ENCODE measurements at regions not wholly inside any gene's neighbourhood (a gene's known extent, or its start where the extent isn't known, plus 50 kb on each side); places are given as distances from the start of the nearest gene placed in this dataset.

DNA sequence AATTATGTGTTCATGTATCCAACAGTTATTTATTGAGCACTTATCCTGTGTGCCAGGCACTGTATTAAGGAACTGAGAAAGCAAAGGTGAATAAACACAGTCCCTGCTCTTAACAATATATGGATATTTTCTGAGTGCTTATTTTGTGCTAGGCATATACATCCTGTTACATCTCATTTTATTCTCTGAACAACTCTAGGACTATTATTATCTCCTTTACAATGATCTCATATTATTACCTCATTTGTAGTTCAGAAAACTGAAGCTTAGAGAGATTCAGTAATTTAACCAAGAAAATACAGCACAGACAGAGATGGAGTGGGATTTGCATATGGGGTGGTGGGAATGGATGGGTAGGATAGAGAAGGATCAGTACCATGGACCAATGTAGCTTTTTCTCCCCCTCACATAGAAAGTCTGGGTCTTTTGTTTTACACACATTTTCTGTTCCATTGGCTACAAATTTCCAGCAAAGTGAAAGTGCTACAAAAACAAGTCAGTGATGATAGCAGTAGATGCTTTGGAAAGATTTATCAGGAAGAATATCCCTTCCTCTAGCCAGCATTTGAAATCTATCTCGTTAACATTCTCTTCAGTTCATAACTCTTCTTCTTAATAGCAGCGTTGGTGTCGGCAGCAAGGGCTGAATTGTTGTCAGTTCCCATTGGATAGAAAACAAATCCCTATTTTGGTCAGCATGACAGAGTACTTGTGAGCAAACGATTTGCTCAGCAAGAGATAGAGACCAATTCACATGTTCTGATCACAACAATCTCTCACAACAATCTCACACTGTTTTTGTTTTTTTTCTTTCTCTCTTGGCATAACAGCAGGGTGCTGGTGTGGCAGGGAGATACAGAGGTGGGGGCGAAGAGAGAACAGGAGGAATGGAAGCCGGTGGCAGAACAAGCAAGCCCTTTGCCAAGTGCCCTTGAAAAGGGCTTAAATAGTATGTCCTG, 102.2 kb upstream of the KCTD1 start:
- no peak for DNase-seq
- H3K9me3 Mint-ChIP-seq = no peaks in the 10 kb centered on the region
- ATAC-seq = no peak
- H3K27me3 Mint-ChIP-seq = peaks cover 41 to 59% (median 52%) of the 10 kb centered on the region in 5 donors
- peaks cover 0 to 7% (median 3%) of the 10 kb centered on the region in 4 donors for H3K4me1 Mint-ChIP-seq
- H3K27ac Mint-ChIP-seq = no peak overlapping the region
- no peaks in the 10 kb centered on the region for H3K36me3 Mint-ChIP-seq
- peak overlapping the region in 1 of 10 donors; percentile 9 for H3K4me3 Mint-ChIP-seq
- POLR2A ChIA-PET = no interaction called here

DNA sequence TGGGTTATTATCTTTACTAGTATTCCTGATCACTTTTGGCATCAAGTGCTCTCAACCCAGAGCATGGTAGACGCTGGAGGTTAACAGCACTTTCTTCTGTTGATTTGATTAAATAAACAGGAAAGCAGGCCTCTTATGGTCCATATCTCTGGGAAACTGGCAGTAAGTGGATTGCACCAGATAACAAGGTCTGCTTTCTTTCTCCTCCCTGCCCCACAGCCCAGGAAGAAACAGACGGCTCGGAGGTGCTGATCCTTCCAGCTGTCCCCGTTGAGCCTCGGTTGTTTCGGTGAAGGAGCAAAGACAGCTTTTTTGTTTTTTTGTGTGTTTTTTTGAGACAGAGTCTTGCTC, 100.8 kb upstream of the KCTD1 start:
- POLR2A ChIA-PET = no interaction called here
- DNase-seq (no peak), ATAC-seq (no peak)
- Mint-ChIP-seq H3K4me3 (no peak overlapping the region), H3K9me3 (no peaks in the 10 kb centered on the region), H3K27me3 (peaks cover 29 to 50% (median 40%) of the 10 kb centered on the region in 5 donors), H3K27ac (no peak overlapping the region), H3K4me1 (peaks cover 0 to under 1% (median 0%) of the 10 kb centered on the region in 4 donors), H3K36me3 (no peaks in the 10 kb centered on the region)

DNA sequence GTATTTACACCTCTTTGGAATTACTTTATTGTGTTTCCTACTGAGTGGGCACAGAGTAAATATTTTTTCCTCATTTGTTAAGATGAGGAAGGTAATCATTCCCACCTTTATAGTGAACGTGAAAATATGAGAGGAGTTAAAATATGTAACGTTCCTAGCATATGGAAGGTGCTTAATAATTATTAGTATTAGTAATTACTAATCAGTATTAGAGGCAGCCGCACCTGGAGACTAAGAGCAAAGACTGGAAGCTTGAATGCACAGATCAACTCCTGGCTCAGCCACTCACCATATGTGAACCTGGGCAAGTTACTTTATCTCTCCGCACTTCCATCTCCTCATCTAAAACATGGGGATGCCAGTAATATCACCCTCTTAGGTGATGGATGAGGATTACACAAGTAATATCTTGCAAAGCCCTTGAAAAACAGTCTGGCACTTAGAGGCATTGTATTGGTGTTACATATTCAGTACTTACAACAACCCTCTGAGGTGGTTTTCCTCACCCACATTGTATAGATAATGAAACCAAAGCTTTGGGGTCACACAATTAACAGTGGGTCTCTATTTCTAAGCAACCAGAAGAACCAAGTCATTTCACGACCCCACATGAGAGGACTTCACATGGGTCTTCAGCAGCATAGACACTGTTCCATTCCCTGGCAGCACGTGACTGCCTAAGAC, 100.3 kb upstream of the KCTD1 start:
- H3K27ac Mint-ChIP-seq = no peak overlapping the region
- H3K27me3 Mint-ChIP-seq = peaks cover 30 to 50% (median 38%) of the 10 kb centered on the region in 5 donors
- ATAC-seq (no peak), DNase-seq (no peak)
- H3K36me3 Mint-ChIP-seq = no peaks in the 10 kb centered on the region
- no peak overlapping the region for H3K4me3 Mint-ChIP-seq
- no peaks in the 10 kb centered on the region for H3K9me3 Mint-ChIP-seq
- peaks cover 0 to 3% (median 0%) of the 10 kb centered on the region in 4 donors for H3K4me1 Mint-ChIP-seq
- POLR2A ChIA-PET = no interaction called here

DNA sequence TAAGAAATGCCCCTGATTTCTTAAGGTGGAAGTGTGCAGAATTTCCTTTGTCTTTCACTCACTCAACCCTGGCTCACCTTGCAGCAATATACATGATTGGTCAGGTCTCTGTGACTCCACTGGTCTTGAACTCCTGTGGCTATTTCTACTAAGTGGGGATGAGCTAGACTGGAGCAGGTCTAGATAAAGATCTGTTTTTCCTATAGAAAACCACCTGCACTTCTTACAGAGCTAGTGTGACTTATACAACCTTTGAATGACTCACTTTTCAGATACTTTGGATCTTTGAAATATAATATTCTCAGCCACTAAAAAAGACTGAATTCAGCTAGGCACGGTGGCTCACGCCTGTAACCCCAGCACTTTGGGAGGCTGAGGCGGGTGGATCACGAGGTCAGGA, 98.5 kb upstream of the KCTD1 start:
- Mint-ChIP-seq H3K36me3 (no peaks in the 10 kb centered on the region), H3K4me1 (peaks cover 0 to 3% (median 0%) of the 10 kb centered on the region in 4 donors), H3K27ac (no peak overlapping the region), H3K27me3 (peaks cover 20 to 48% (median 25%) of the 10 kb centered on the region in 5 donors), H3K4me3 (no peak overlapping the region), H3K9me3 (peaks cover 0 to 2% (median 0%) of the 10 kb centered on the region in 9 donors)
- DNase-seq (no peak), ATAC-seq (no peak)
- POLR2A ChIA-PET = interaction anchor here (1.0 kb wide), 1 partner anchor 19 kb away, joined by 4 read pairs; no protein-coding TSS in a partner anchor

DNA sequence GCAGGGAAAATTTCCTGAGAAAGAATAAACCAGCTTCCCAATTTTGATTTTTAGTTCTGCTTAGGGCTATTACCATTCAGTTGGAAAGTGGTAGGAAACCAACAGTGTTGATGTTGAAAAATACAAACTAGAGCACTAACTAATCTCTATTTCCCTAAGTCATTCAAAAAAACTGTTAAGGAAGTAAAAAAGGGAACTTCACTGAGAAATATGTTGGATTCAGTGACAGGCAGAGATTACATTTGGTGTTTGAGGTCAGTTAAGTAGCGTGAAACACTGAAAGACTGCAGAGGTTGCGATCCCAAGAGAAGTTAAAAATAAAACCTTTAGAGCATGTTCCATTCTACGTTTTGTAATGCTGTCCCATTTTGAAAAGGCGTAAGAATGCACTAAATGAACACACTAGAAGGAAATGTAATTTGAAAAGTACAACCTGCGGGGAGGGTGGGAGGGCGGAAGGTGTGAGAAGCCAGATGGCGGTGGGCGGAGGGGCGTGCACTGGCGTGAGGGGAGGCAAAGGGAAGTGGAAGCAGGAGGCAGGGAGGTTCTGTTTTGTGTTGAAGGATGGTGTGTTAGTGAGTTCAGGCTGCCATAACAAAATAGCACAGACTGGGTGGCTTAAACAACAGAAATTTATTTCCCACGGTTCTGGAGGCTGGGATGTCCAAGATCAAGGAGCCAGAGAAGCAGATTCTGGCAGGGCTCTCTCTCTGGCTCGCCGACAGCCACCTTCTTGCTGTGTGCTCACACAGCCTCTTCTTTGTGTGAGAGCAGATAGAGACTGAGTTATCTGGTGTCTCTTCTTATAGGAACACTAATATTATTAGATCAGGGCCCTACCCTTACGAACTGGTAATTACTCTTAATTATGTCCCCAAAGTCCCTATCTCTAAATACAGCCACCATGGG, 94.3 kb upstream of the KCTD1 start:
- no peak overlapping the region for H3K4me3 Mint-ChIP-seq
- POLR2A ChIA-PET = no interaction called here
- H3K27ac Mint-ChIP-seq = peak overlapping the region in 1 of 10 donors; percentile 6
- no peak for DNase-seq
- no peak for ATAC-seq
- peaks cover 6 to 31% (median 12%) of the 10 kb centered on the region in 5 donors for H3K27me3 Mint-ChIP-seq
- H3K9me3 Mint-ChIP-seq = peaks cover 0 to 2% (median 0%) of the 10 kb centered on the region in 9 donors
- H3K36me3 Mint-ChIP-seq = no peaks in the 10 kb centered on the region
- peaks cover 0 to 3% (median 0%) of the 10 kb centered on the region in 4 donors for H3K4me1 Mint-ChIP-seq

DNA sequence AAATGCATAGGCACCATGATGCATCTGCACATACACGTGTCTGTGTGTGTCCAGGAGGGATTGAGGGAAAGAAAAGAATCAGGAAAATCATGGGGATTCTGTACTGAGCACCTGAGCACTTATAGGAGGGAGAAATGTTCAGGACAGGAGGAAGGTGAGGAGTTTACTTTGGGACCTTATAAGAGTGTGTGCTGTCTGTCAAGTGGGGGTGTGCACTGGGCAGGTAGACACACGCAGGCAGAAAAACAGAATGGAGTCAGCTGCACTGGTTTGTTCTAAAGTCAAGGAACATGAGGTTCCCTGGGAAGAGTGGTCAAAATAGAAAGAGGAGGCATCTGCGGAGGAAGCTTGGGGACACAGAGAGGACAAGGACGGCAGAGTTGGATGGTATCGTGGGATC, 92.2 kb upstream of the KCTD1 start:
- Mint-ChIP-seq H3K9me3 (peaks cover 0 to 2% (median 0%) of the 10 kb centered on the region in 9 donors), H3K4me3 (no peak overlapping the region), H3K27me3 (peaks cover 8 to 31% (median 11%) of the 10 kb centered on the region in 5 donors), H3K27ac (no peak overlapping the region), H3K36me3 (no peaks in the 10 kb centered on the region), H3K4me1 (peaks cover 0 to 3% (median 0%) of the 10 kb centered on the region in 4 donors)
- POLR2A ChIA-PET = no interaction called here
- DNase-seq (no peak), ATAC-seq (no peak)

DNA sequence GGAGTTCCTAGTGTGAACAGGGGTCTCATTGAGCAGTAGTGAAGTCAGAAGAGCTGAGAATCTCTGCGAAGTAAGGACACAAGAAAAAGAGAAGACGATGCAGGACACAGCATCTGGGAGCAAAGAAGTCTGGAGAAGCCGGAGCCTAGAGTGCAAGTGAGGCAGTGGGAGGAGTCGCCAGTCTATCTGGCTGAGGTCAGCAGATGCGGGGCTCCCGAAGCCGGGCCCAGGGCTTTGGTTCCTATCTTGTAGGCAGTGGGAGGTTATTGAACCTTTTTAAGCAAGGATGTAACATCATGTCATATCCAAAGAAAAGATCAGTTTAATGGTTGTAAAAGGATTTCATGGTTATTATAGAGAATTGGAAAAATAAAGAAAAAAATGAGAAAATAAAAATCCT, 90.8 kb upstream of the KCTD1 start:
- DNase-seq (no peak), ATAC-seq (no peak)
- H3K27ac Mint-ChIP-seq = no peak overlapping the region
- H3K27me3 Mint-ChIP-seq = peaks cover 7 to 26% (median 9%) of the 10 kb centered on the region in 5 donors
- peaks cover 0 to 2% (median 0%) of the 10 kb centered on the region in 4 donors for H3K4me1 Mint-ChIP-seq
- H3K9me3 Mint-ChIP-seq = peaks cover 0 to 2% (median 0%) of the 10 kb centered on the region in 9 donors
- no peak overlapping the region for H3K4me3 Mint-ChIP-seq
- H3K36me3 Mint-ChIP-seq = no peaks in the 10 kb centered on the region
- POLR2A ChIA-PET = interaction anchor here (0.5 kb wide), 1 partner anchor 86 kb away, joined by 3 read pairs; no protein-coding TSS in a partner anchor

DNA sequence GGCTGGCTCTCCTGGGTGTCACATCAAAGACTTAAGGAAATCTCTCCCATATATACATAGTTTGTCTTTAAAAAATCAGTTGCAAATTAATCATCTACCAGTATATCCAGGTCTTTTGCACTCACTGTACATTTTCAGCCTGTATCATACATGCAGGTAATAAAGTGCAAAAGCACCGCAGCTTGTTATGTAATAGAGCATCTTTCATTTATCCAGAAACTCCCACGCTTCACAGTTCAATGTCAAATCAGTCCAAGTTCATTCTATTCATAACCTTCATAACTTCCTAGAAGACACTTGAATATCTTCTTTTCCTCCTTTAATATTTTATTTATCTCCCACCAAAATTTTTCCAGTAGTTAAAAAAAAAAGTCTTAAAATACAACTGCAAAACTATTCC, 89.6 kb upstream of the KCTD1 start:
- POLR2A ChIA-PET = no interaction called here
- no peaks in the 10 kb centered on the region for H3K9me3 Mint-ChIP-seq
- ATAC-seq (no peak), DNase-seq (no peak)
- H3K4me3 Mint-ChIP-seq = no peak overlapping the region
- no peaks in the 10 kb centered on the region for H3K36me3 Mint-ChIP-seq
- no peak overlapping the region for H3K27ac Mint-ChIP-seq
- no peaks in the 10 kb centered on the region for H3K4me1 Mint-ChIP-seq
- H3K27me3 Mint-ChIP-seq = peaks cover 0 to 15% (median 5%) of the 10 kb centered on the region in 5 donors

DNA sequence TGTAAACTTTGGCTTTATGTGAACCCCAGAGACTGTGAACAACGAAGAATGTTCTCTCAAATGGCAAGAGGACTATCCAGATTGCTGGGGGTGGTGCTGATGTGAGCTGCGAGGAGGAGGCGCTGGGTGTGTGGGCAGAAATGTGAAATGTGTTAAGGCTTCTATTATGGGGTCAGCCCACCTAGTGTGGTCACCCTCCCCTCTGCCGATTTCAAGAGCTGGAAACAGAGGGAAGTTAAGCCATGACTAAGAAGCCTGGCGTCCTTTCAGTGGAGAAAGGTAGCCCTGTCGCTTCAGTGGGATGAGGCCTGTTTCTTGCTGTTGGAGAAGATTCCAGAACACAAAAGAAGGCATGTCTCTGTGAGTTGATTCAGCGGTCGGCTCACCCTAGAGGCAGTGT, 89.0 kb upstream of the KCTD1 start:
- DNase-seq = no peak
- Mint-ChIP-seq H3K4me3 (no peak overlapping the region), H3K27me3 (peaks cover 0 to 9% (median 4%) of the 10 kb centered on the region in 5 donors), H3K4me1 (no peaks in the 10 kb centered on the region), H3K27ac (no peak overlapping the region), H3K36me3 (no peaks in the 10 kb centered on the region), H3K9me3 (no peaks in the 10 kb centered on the region)
- POLR2A ChIA-PET = no interaction called here
- ATAC-seq = no peak

DNA sequence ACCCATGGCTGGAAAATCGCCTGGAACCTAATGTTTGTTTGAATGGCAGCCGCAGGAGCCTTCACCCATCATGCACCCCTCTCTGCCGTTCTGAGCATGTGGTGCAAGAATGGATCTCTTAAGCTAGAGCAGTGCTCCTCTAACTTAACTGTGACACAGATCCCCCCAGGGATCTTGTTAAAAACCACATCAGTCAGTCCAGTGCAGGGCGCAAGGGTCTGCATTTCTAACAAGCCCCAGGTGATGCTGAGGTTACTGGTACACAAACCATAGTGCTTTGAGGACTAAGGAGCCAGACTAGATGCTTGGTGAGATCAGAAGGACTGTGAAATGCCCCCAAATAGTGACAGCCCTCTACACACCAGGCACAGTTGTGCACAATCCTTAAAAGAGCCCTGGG, 87.1 kb upstream of the KCTD1 start:
- Mint-ChIP-seq H3K27me3 (peaks cover 0 to 5% (median 1%) of the 10 kb centered on the region in 5 donors), H3K36me3 (no peaks in the 10 kb centered on the region), H3K27ac (no peak overlapping the region), H3K4me1 (no peaks in the 10 kb centered on the region), H3K4me3 (no peak overlapping the region), H3K9me3 (no peaks in the 10 kb centered on the region)
- DNase-seq (no peak), ATAC-seq (no peak)
- POLR2A ChIA-PET = no interaction called here

DNA sequence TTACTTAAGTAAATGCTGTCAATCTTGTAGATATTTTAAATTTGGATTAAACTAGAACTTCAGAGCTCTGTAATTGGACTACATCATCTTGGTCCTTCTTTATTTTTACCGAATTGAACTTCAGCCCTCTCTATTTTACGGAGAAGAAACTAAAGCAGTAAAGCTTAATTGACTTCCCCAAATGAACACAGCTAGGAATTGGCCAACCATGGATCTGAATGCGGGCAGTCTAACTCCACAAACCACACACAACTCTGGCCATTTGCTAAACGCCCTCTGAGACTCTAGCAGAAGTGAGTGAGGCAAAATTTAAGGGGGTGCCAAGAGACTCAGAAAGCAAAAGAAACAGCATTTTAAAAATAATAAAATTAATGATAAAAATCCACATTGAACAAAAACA, 86.3 kb upstream of the KCTD1 start:
- no peak for ATAC-seq
- POLR2A ChIA-PET = no interaction called here
- no peak overlapping the region for H3K27ac Mint-ChIP-seq
- no peak for DNase-seq
- no peaks in the 10 kb centered on the region for H3K36me3 Mint-ChIP-seq
- no peak overlapping the region for H3K4me3 Mint-ChIP-seq
- H3K9me3 Mint-ChIP-seq = no peaks in the 10 kb centered on the region
- peaks cover 0 to 5% (median 1%) of the 10 kb centered on the region in 5 donors for H3K27me3 Mint-ChIP-seq
- H3K4me1 Mint-ChIP-seq = no peaks in the 10 kb centered on the region

DNA sequence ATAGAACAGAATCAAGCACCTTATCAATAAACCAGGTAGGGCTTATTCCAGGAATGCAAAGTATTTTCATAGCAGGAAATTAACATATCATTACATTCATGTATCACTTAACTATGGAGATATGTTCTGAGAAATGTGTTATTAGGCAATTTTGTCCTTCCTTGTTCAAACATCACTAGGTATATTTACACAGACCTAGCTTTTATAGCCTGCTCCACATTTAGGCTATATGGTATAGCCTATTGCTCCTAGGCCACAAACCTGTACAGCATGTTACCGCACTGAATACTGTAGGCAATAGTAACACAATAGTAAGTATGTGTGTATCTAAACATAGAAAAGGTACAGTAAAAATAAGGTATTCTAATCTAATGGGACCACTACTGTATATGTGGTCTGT, 82.8 kb upstream of the KCTD1 start:
- ATAC-seq = no peak
- H3K4me1 Mint-ChIP-seq = no peaks in the 10 kb centered on the region
- no peak overlapping the region for H3K4me3 Mint-ChIP-seq
- POLR2A ChIA-PET = no interaction called here
- DNase-seq = no peak
- H3K9me3 Mint-ChIP-seq = peaks cover 0 to 6% (median 0%) of the 10 kb centered on the region in 9 donors
- no peaks in the 10 kb centered on the region for H3K36me3 Mint-ChIP-seq
- peaks cover 6 to 15% (median 9%) of the 10 kb centered on the region in 5 donors for H3K27me3 Mint-ChIP-seq
- H3K27ac Mint-ChIP-seq = no peak overlapping the region

Measured in naive thymus-derived CD8-positive, alpha-beta T cell (primary cell).